Progenitor cell of endocrine pancreas (in vitro differentiated cells): ENCODE measurements at regions not wholly inside any gene's neighbourhood (a gene's known extent, or its start where the extent isn't known, plus 50 kb on each side); places are given as distances from the start of the nearest gene placed in this dataset.

Experiments
- DNase-seq: peaks from one replicate; pipeline ENCODE4 v3.0.0; 2021; ENCODE audit warnings: low spot score; ENCODE audit not compliant: unreplicated experiment
- H3K27ac Mint-ChIP-seq: 2 replicates; pipeline ENCODE4 v1.8.0; 2021; ENCODE audit warnings: mild to moderate bottlenecking, moderate library complexity, mixed read lengths
- H3K27me3 Mint-ChIP-seq: 2 replicates; pipeline ENCODE4 v1.8.0; 2021; ENCODE audit warnings: mixed read lengths
- H3K36me3 Mint-ChIP-seq: 2 replicates; pipeline ENCODE4 v1.8.0; 2022; ENCODE audit warnings: mixed read lengths; ENCODE audit not compliant: insufficient read depth
- H3K4me1 Mint-ChIP-seq: 2 replicates; pipeline ENCODE4 v1.8.0; 2021; ENCODE audit warnings: low read depth, mixed read lengths
- H3K4me3 Mint-ChIP-seq: 2 replicates; pipeline ENCODE4 v1.8.0; 2021; ENCODE audit warnings: low read depth, mild to moderate bottlenecking, moderate library complexity, mixed read lengths
- H3K9me3 Mint-ChIP-seq: 2 replicates; pipeline ENCODE4 v1.8.0; 2021; ENCODE audit warnings: low read depth, mixed read lengths
- TF ChIP-seq, protein P1 (sequence below): fragments of 200-600 bp; sonication (generic); IDR thresholded peaks from one replicate; pipeline ENCODE4 v1.5.0; 2021; ENCODE audit warnings: antibody characterized with exemption, mild to moderate bottlenecking; ENCODE audit not compliant: unreplicated experiment

DNA sequence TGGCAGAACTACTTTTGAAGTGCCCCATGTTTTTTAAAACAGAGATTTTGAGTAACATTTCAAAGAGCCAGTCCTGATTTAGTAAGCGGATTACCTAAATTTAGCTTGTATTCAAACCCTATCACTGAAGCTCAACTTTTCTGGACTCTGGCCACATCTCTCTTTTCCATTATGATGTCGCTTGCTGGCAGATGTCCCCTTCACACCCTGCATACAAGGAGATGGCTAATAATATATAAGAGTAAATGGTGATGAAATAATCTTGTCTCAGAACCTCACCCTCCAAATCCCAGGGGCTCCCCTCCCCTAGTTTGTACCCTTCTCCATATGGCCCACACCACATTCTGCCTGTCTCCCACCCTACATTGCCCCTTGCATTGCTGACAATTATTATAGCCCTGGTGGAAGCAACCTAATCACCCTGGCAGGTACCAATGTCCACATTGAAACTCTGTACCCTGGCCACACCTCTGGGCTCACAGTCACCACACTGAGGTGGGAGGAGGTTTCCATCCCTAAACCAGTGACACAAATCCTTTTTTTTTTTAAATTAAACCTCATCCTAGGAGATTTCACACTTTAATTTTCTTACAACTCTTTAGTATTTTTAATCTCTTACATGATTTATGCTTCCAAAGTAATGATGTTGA is 106.0 kb upstream of the SYT6 start:
- Mint-ChIP-seq H3K4me3 (no peak overlapping the region), H3K27me3 (no peaks in the 10 kb centered on the region), H3K36me3 (no peaks in the 10 kb centered on the region), H3K27ac (no peak overlapping the region), H3K4me1 (no peaks in the 10 kb centered on the region), H3K9me3 (peaks cover under 1% of the 10 kb centered on the region)
- DNase-seq: no peak
- TF ChIP-seq, protein P1, sequence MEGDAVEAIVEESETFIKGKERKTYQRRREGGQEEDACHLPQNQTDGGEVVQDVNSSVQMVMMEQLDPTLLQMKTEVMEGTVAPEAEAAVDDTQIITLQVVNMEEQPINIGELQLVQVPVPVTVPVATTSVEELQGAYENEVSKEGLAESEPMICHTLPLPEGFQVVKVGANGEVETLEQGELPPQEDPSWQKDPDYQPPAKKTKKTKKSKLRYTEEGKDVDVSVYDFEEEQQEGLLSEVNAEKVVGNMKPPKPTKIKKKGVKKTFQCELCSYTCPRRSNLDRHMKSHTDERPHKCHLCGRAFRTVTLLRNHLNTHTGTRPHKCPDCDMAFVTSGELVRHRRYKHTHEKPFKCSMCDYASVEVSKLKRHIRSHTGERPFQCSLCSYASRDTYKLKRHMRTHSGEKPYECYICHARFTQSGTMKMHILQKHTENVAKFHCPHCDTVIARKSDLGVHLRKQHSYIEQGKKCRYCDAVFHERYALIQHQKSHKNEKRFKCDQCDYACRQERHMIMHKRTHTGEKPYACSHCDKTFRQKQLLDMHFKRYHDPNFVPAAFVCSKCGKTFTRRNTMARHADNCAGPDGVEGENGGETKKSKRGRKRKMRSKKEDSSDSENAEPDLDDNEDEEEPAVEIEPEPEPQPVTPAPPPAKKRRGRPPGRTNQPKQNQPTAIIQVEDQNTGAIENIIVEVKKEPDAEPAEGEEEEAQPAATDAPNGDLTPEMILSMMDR: no peak

DNA sequence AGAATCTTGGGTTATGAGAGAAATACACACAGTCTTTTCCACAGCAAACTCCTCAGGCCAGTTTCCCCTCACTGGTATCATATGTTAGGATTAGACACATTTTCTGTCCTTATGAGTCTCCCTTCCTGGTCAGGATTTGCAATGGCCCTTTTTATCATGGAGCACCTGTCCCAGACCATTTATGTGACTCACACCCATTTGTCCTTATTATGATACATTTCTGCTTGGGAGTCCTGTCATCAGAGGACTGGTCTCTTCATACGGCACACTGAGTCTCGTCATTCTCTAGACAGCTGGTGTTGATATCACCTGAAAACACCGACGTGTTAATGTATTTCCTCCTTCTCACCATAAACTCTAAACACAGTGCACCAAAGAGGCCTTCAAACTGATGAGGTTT is 105.0 kb upstream of the SYT6 start:
- H3K36me3 Mint-ChIP-seq: no peaks in the 10 kb centered on the region
- no peaks in the 10 kb centered on the region for H3K4me1 Mint-ChIP-seq
- H3K27ac Mint-ChIP-seq: no peak overlapping the region
- TF ChIP-seq, protein P1: no peak
- no peaks in the 10 kb centered on the region for H3K27me3 Mint-ChIP-seq
- peaks cover 6% of the 10 kb centered on the region for H3K9me3 Mint-ChIP-seq
- no peak for DNase-seq
- no peak overlapping the region for H3K4me3 Mint-ChIP-seq

DNA sequence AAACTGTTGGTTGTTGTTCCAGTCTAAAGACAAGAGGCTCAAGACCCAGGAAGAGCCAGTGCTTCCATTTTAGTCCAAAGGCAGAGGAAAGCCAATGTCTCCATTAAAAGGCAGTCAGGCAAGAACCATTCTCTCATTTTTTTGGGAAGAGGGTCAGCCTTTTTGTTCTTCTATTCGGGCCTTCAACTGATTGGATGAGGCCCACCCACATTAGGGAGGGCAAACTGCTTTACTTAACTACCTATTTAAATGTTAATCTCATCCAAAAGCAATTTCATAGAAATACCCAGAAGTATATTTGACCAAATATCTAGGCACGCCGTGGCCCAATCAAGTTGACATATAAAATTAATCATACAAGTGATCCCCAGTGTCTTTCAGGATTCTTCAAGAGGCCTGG is 104.4 kb upstream of the SYT6 start:
- no peaks in the 10 kb centered on the region for H3K36me3 Mint-ChIP-seq
- no peak overlapping the region for H3K27ac Mint-ChIP-seq
- H3K4me1 Mint-ChIP-seq: no peaks in the 10 kb centered on the region
- H3K27me3 Mint-ChIP-seq: no peaks in the 10 kb centered on the region
- TF ChIP-seq, protein P1: no peak
- H3K9me3 Mint-ChIP-seq: peaks cover 6% of the 10 kb centered on the region
- DNase-seq: no peak
- no peak overlapping the region for H3K4me3 Mint-ChIP-seq

DNA sequence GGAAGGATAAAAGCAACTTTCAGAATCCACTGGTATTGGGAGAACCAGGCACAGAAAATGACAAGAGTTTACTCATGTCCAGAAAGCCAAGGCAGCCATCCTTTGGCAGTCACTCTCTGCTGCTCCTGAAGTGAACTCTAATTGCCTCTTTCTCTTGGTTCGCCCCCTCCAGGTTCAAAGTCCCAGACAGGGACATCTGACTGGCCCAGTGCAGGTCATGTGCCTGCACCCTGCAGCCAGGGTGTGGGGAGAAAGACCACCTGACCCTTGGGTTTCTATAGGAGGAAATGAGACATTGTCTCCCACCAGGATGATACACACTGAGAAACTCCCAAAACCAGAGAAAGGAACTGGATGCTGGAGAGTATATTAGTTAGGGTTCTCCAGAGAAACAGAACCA is 103.9 kb upstream of the SYT6 start:
- Mint-ChIP-seq H3K27ac (no peak overlapping the region), H3K36me3 (no peaks in the 10 kb centered on the region), H3K9me3 (peaks cover 6% of the 10 kb centered on the region), H3K27me3 (no peaks in the 10 kb centered on the region), H3K4me3 (no peak overlapping the region), H3K4me1 (no peaks in the 10 kb centered on the region)
- DNase-seq: no peak
- TF ChIP-seq, protein P1: no peak

DNA sequence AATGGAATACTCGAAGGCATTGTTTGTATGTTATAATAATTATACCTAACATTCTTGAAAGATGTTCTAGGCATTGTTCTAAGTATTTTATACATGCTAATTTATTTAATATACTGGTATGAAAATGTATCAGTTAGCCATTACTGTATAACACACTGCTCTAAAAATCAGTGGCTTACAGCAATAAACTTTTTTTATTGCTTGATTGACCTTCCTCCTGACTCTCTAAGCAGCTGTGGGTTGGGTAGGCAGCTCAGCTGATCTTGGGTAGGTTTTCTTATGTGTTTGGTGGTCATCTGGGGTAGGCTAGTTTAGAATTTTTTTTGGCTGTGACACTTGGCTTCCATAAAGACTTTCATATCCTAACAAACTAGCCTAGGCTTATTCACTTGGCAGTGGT is 100.2 kb upstream of the SYT6 start:
- no peaks in the 10 kb centered on the region for H3K4me1 Mint-ChIP-seq
- peaks cover 6% of the 10 kb centered on the region for H3K9me3 Mint-ChIP-seq
- H3K27me3 Mint-ChIP-seq: peaks cover 6% of the 10 kb centered on the region
- H3K27ac Mint-ChIP-seq: no peak overlapping the region
- no peaks in the 10 kb centered on the region for H3K36me3 Mint-ChIP-seq
- H3K4me3 Mint-ChIP-seq: no peak overlapping the region
- DNase-seq: no peak
- TF ChIP-seq, protein P1: no peak
